ENCODE measurements at regions not wholly inside any gene's neighbourhood (a gene's known extent, or its start where the extent isn't known, plus 50 kb on each side); places are given as distances from the start of the nearest gene placed in this dataset.
"Not testable (repeated sequence)": the region's sequence is repeated elsewhere in the genome, so short reads cannot be mapped to it uniquely, and the experiment has no call there.

DNA sequence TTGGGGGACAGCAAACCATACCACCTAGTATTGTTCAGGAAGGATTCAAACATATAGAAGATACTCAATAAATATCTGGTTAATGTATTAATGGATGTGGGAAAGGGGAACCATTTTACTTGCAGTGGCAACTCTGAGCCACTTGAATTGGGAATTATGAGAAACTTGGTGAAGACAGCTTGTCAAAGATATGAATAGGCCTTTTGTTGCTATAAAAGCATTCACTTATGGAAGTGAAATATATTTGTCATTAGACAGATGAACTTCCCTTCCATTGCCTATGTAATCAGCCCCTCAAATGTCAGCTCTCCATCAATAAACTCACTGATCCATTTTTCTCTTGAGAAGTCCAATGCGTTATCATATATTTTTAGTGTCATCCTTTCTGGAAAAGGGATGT is 56.1 kb downstream of the GPR85 start:
- no peak for DNase-seq

DNA sequence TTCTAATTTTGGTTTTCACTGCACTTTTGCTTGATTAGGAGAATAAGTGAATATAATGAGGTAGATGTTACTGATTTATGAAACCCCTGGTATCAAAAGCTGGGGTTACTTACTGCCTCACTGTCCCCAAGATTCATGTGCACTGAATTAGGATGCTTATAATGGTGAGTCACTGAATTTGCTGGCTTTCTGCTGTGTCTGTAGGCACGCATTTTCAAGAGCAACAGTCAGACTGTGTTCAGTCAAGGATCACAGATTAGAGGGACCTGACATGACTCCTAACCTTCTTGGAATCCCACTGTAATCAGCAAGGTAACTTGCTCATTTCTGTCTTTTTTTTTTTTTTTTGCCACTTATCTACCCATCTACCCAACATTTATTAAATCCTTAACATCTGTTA is 59.7 kb downstream of the GPR85 start:
- DNase-seq: peak; percentile 55

DNA sequence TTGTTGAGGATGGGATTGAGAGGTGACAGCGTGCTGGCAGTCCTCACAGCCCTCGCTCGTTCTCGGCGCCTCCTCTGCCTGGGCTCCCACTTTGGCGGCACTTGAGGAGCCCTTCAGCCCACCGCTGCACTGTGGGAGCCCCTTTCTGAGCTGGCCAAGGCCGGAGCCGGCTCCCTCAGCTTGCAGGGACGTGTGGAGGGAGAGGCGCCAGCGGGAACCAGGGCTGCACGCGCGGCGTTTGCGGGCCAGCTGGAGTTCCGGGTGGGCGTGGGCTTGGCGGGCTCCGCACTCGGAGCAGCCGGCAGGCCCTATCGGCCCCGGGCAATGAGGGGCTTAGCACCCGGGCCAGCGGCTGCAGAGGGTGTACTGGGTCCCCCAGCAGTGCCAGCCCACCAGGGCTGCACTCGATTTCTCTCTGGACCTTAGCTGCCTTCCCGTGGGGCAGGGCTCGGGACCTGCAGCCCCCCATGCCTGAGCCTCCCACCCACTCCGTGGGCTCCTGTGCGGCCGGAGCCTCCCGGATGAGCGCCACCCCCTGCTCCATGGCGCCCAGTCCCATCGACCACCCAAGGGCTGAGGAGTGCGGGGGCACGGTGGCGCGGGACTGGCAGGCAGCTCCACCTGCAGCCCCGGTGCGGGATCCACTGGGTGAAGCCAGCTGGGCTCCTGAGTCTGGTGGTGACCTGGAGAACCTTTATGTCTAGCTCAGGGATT is 69.3 kb downstream of the GPR85 start:
- DNase-seq: not testable (repeated sequence)

DNA sequence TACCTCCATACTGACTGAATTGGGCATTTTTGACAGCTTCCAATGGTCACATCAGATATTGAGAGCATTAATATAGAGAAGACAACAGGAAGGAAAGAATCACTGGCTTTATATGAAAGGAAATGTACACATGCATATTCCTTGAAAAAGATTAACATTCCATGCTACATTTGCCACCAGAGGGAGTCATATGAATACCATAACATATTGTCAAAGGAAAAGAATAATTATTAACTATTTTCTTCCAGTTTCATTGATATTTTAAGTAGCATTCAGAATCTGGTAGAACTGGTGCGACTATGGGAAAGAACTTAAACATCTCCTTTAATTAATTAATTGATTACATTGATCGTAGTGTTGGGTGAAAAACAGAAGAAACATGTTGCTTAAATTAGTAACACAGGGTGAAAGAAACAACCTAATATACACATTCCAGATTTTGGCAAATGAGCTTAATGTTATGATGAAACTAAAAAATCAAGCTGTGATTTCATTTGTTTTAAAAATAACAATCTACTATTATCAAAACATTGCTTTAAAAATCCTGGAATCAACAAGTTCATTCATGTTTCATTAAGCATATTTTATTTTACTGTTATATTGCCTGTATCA is 71.5 kb downstream of the GPR85 start:
- peak; percentile 42 for DNase-seq

DNA sequence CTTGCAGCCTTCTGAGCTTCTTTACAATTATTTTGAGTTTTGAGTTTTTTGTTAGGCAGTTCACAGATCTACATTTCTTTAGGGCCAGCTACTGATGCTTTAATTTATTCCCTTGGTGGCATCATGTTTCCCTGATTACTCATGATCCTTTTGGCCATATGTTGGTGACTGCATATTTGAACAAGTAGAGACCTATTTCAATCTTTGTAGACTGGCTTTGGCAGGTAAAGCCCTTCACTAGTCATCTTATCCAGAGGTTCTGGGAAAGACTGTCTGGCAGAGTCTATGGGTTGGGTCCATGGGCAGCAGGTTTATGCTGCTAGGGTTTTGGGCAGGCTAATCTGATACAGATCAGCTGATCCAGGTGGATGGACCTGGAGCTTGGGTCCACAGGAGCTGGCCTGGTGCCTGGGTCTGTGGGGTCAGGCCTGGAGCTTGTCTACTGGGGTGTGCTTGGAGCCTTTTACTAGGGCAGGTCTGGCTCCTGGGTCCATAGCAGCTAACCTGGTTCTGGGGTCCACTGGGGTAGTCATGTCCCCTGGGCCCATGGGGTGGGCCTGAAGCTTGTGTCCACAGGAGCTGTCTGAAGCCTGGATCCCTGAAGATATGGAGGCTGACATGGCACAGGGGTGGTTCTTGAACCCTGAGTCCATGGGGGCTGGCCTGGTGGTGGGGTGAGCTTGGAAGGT is 72.7 kb downstream of the GPR85 start:
- DNase-seq: no peak

DNA sequence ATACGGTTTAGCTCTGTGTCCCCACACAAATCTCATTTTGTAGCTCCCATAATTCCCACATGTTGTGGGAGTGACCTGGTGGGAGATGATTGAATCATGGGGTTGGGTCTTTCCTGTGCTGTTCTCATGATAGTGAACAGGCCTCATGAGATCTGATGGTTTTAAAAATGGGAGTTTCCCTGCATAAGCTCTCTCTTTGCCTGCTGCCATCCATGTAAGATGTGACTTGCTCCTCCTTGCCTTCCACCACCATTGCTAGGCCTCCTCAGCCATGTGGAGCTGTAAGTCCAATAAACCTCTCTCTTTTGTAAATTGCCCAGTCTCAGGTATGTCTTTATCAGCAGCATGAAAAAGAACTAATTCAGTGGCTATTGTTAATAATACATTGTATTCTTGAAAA is 73.8 kb downstream of the GPR85 start:
- DNase-seq: not testable (repeated sequence)

DNA sequence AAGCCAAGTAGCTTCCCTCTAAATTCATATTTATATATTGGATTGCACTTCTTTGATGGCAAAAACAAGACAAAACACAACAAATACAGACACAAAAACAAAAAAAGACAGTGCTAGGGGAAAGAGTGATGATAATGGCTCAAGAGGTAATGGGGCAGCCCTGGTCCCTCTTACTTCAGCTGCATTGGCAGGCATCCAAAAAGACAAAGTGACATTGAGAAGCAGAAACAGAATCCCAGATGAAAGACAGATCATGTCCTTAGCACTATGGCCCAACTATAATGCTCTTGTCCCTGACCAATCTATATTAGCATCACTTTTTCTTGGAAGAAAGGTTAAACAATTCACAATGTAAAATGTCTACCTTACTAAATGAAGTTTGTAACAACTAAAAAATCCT is 76.2 kb downstream of the GPR85 start:
- no peak for DNase-seq

DNA sequence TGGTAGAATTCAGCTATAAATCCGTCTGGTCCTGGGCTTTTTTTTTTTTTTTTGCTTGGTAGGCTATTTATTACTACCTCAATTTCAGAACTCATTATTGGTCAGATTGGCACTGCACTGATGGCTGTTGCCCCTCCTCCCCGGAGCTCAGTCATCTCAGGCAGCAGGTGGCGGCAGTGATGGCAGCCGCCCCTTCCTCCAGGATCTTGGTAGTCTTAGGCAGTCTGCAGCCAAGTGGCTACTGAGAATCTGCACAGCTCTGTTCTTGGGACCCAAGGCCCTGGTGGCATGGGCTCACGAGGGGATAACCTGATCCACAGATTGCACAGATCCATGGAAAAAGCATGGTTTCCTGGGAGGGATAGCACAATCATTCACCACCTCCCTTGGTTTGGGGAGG is 77.9 kb downstream of the GPR85 start:
- no peak for DNase-seq

DNA sequence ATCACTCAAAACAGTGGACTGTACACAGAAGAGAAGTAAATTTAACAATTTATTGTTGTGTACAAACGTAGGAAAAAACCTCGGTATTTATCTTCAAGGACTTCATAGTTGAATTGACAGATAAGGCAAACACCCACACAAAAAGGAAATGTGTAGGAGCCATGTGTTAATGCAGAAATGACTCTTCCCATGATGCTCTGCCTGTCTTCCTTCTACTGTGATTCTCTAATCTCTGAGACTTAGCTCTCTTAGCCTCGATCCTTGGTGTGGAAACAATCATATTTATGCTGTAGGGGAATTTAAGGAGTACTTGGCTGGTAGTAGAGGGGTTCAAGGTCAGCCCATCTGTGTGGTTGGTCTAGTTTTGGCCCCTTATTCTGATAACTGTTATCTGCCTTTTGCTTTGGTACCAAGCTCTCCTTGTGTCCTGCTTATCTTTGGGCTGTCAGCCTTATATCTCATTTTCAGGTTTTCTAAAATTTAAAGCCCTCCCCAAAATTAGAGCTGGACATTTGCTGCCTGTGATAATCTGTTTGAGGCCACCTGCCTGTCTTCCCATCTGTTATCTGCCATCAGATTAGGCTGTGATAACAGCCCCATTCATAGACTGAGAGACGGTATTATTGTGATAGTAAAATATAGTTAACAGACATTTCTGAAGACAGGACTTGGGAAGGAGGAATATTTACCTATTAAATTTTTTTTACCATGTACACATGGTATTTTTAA is 81.7 kb downstream of the GPR85 start:
- DNase-seq: no peak

DNA sequence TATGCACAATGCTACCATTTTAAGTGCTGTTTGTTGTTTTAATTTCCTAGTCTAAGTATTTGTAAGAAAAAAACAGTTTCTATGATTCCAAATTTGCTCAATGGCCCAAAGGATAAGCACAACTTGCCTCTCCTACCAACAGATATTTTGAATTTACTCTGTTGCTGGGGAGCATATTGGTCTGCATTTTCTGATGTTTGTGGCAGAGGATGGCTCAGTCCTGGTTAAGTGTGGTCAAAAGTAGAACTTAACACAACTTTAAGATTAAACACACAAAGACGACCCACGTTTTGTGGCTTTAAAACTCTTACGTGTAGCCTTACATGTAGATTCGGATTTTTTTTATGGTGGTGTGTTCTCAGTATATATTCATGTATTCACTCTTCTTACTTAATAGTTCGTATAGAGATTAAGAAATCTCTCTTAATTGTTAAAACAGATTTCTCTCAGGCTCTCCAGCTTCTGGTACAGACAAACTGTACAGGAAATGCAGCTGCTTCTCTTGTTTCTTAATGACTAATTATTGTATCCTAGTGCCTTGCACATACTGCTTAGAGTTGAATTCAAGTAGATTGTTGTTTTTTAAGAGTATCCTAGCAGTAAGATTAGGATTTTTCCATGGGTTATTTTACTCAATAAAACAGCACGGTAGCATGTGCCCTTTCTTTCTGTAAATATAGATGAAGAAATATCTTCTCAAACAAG is 86.2 kb downstream of the GPR85 start:
- DNase-seq: no peak

DNA sequence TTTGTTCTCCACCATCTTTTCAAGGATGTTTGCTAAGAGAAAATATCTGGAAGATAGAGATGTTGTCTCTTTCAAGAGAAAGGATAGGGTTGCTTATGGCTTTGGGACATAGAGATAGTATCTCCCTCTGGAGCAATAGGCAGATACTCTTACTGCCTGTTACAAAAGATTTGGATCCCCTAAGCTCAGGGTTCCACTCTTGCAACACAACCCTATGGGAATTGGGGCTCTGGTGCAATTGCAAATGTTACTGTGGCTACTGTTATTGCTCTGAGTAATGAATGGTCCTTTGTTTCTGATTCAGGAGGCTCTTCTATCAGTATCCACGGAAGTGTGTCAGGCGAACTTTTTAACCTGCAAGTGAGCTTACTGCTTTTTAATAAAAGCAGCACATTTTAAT is 88.8 kb downstream of the GPR85 start:
- DNase-seq: no peak

DNA sequence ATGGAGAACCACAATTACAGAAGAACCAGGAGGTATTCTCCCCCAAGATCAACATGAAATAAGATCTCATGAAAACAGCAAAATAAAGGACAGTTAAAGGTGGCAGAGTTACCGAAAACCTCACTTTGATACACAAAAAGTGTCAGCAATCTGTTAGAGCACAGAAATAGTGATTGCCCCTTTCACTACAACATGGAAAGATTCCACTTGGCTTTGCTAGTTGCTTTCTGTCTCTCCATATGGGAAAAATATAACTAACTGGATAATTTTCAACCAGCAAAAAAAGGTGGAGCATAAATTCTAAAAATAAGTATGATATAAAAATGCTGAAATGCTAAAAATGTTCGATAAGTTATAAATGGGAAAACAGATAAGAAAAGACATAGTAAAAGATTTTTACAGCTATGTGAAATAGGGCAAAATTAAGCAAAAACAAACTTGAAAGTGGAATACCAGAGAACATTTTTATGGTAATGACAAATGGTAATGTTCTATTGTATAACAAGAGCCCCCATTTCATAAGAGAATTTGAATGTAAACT is 90.2 kb downstream of the GPR85 start:
- DNase-seq: no peak

DNA sequence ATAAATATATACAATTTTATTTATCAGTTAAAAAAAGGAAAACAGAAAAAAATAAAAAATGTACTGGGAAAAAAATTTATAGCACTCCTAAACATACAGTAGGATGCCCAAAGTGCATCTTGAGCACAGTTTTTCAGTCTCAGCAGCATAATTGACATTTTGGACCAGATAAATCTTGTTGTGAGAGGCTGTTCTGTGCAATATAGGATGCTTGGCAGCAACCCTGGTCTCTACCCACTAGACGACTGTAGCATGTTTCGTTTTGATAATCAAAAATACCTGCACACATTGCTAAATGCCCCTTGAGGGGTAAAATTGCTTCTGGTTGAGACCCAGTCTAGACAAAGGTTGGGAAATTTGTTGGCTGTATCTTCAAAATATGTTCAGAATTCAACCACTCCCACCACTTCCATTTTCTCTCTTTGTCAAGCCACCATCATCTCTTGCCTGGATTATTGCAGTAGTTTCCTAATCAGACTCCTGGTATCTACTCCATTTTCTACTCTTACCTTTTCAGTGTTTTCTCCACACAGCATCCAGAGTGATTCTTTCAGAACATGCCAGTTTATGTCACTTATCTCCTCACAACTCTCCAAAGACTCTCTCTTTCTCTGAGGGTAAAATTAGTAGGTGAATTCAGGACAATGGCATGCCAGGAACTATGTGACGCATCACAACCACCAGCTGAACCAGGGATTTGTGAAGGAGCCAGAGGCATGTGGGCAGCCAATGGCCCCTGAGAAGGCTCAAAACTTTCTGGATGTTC is 91.4 kb downstream of the GPR85 start:
- DNase-seq: peak; percentile 71

DNA sequence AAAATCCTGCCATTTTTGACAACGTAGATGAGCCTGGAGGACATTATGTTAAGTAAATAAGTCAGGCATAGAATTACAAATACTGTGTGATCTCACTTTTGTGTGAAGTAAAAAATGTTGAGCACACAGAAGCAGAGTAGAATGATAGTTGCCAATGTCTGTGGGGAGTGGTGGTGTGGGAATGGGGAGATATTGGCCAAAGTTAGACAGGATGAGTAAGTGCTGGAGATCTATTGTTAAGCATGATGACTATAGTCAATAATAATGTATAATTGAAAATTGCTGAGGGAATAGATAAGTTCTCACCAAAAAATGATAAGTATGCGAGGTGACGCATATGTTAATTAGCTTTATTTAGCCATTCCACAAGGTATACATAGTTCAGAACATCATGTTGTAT is 92.0 kb downstream of the GPR85 start:
- peak; percentile 19 for DNase-seq

DNA sequence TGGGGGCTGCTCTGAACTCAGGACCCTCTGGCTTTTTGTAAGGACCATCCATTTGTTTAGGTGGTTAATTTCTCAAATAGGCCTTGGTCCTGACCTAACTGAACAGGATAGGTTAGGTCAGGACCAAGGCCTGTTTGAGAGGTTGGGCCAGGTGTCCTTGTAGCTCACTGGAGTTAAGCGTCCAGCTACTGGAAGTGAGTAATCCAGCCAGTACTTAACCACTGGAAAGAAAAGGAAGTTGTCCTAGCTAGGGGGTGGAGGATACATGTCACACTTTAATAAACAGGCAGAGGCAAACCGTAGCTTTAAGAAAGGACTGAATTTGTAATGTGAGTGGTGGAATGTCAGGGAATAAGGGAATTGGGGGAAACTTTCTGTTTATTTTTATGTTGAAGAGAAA is 96.0 kb downstream of the GPR85 start:
- DNase-seq: peak; percentile 75

DNA sequence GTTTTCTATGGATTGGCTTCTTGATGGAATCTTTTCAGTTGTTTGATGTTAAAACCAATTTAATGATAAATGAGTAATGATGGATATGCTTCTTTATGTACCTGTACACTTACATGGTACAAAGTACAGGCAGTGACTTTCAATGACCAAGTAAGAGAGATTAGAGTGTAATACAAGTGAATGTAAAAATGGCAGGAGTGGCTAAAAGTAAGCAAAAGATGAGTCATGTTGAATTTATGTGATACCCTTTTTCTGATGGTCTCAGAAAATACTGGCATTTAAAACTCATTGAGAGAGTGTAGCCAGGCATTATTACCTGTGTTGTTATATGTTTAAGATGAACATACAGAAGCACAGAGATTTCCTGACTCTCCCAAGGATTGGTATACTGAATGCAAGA is 97.1 kb downstream of the GPR85 start:
- peak; percentile 15 for DNase-seq

DNA sequence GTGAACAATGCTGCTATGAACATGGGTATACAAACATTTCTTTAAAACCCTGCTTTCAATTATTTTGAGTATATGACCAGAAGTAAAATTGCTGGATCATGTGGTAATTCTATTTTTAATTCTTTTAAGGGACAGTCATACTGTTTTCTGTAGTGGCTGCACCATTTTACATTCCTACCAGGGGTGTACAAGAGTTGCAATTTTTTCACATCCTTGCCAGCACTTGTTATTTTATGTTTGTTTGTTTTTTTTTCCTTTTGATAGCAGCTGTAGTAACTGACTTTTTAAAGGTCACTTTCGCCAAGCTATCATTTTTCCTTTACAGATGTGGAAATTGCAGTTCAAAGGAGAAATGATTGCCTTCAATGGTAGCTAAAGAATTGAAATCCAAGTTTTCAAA is 99.5 kb downstream of the GPR85 start:
- DNase-seq: no peak

DNA sequence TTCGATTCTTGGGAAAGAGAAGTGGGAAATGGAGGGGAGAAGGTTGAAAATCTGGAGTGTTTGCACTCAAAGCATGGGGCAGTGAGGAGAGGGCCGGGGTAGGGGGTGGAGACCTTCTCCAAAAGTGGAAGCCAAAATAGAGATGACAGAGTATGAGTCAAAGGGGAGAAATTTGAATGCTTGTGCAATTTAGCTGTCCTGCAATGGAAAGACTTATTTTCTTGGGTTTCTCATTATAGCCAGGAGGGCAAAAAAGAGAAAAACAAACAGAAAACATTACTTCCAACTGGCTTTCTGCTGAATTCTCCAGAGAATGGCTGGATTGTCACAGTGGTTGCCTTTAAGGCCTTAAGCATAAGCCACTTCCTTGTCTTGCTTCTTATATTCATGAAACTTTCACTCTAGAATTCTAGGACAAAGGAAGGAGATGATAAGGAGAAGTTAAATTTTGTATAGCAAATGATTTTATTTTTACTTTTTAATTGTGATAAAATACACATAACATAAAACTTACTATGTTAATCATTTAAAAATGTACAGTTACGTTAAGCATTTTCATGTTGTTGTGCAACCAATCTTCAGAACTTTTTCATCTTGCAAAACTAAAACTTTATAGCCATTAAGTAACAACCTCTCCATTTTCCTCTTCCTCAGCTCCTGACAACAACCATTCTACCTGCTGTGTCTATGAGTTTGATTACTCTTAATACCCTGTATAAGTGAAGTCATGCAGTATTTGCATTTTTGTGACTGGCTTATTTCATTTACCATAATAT is 100.2 kb downstream of the GPR85 start:
- DNase-seq: peak; percentile 83

DNA sequence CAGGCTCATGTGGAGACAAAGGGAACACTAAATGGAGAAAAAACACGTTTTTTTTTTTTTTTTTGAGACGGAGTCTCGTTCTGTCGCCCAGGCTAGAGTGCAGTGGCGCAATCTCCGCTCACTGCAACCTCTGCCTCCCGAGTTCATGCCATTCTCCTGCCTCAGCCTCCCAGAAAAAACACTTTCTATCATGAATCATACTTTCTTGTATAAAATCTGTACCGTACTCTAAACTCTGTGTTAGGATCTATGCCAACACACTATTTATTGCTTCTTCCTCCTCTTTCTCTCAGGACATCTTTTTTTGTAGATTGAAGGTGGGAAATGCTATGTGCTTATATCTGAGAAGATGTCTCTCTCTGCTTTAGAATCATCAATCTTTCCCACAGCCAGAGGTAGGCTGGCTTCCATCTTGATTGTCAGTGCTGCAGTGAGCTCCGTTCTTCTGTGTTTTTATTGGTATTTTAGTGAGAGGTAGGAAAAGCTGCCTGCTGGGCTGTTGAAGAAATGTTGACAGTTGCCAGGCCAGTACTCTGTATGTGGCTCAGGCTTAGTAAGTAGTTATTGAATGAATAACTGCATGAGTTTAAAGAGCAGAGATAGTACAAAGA is 101.1 kb downstream of the GPR85 start:
- peak; percentile 80 for DNase-seq

DNA sequence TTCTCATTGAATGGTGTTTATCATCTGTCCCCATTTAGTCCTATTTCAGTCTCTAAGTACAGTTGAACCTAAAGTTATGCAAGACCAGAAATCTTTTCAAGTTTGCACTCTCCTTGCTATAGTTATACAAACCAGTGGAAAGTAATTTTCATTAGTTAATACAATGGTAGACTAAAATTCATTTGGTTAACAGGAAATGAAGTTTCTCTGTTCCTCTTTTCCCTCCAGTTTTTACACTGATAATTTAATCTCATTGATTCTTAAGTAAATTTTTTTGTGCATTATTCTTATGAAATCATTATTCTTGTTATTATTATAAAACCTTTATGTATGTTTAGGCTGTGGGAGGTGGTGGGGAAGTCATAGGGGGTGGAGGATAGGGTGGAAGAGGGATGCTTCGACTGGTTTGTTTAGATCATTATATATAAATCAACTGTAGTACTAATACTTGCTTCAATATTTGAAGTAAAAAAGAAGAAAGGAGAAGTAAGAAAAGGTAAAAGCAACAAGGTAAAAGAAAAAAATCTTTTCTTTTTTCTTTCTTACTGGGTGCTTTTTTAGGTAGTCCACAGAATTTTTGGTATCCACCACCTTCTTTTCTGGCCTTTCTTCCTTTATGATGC is 104.1 kb downstream of the GPR85 start:
- DNase-seq: no peak
